Bronchial epithelial cell (primary cell): ENCODE measurements at regions not wholly inside any gene's neighbourhood (a gene's known extent, or its start where the extent isn't known, plus 50 kb on each side); places are given as distances from the start of the nearest gene placed in this dataset.
A peak's percentile ranks its signal among the peaks of the same experiment; 100 is the strongest.

Source experiments
- DNase-seq: peaks from one replicate; pipeline ENCODE4 v3.0.0-alpha.2; 2010; ENCODE audit warnings: low read depth
- FAIRE-seq: peaks from 2 replicates; lab custom pipeline; 2011; peaks lifted over from hg19 to GRCh38; lab: Jason Lieb, UNC
- H3K27me3 ChIP-seq: 2 replicates; pipeline ENCODE4 v1.5.1; 2011; ENCODE audit warnings: low read length; ENCODE audit not compliant: control insufficient read depth, insufficient read depth
- H3K36me3 ChIP-seq: 2 replicates; pipeline ENCODE4 v1.5.1; 2011; ENCODE audit warnings: low read length; ENCODE audit not compliant: control insufficient read depth, insufficient read depth
- H3K4me3 ChIP-seq: 2 replicates; pipeline ENCODE4 v1.5.1; 2011; ENCODE audit warnings: mild to moderate bottlenecking, low read depth, low read length, control low read depth
- CTCF ChIP-seq: IDR thresholded peaks from 2 replicates; pipeline ENCODE4 v1.5.1; 2011; ENCODE audit warnings: mild to moderate bottlenecking, moderate library complexity, low read length, control low read depth, inconsistent platforms; ENCODE audit not compliant: insufficient read depth, severe bottlenecking

GRCh38 chr12:124637581-124637981 lies 70.2 kb upstream of the NCOR2 start:
- no peak for TF ChIP-seq CTCF
- DNase-seq, result peak; percentile 18
- Histone ChIP-seq H3K36me3 (no peaks in the 10 kb centered on the region), H3K27me3 (no peaks in the 10 kb centered on the region), H3K4me3 (no peak overlapping the region)
- FAIRE-seq, result no peak

DNA sequence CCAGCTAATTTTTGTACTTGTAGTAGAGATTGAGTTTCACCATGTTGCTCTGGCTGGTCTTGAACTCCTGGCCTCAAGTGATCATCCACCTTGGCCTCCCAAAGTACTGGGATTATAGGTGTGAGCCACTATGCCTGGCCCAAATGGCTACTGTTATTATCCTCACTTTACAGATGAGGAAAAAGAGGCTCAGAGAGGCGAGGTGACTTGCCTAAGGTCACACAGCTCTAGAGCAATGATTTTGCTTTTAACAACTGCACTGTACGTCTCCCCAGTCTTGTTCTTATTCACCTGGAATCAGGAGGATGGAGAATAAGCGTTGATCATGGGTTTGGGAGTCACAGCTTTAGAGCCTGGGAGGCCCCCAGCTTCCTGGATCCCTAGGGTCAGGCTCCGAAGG lies 69.8 kb upstream of the NCOR2 start:
- H3K27me3 ChIP-seq, result no peaks in the 10 kb centered on the region
- no peak for DNase-seq
- no peak overlapping the region for H3K4me3 ChIP-seq
- no peak for FAIRE-seq
- TF ChIP-seq CTCF, result no peak
- H3K36me3 ChIP-seq, result no peaks in the 10 kb centered on the region

GRCh38 chr12:124636138-124636978 lies 68.9 kb upstream of the NCOR2 start:
- H3K27me3 ChIP-seq, result no peaks in the 10 kb centered on the region
- H3K36me3 ChIP-seq, result no peaks in the 10 kb centered on the region
- FAIRE-seq (no peak), DNase-seq (peak; percentile 71)
- H3K4me3 ChIP-seq, result no peak overlapping the region
- TF ChIP-seq CTCF, result no peak

DNA sequence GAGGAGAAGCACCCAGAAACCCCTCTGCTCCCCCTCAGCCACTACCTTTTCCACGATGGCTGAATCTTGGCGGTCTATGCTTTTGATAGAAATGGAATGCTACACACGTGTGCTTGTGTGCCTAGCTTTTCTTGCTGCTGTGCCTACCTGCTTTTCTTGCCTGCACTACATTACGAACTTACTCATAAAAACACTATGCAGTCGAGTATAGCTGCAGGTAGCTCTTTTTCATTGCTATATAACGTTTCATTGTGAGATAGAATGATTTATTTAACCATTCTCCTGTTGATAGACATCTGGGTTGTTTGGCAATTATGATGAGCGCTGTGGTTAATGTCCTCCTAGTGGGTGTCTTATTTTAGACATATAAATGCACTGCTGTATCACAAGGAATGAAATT lies 67.9 kb upstream of the NCOR2 start:
- no peak for FAIRE-seq

GRCh38 chr12:124633365-124634362 lies 66.3 kb upstream of the NCOR2 start:
- no peak overlapping the region for H3K4me3 ChIP-seq
- H3K27me3 ChIP-seq, result no peaks in the 10 kb centered on the region
- DNase-seq (peak; percentile 42), FAIRE-seq (peak; percentile 91)
- no peak for TF ChIP-seq CTCF
- no peaks in the 10 kb centered on the region for H3K36me3 ChIP-seq

More for the DNA sequence above, 67.9 kb upstream of the NCOR2 start:
- H3K4me3 ChIP-seq, result no peak overlapping the region
- H3K27me3 ChIP-seq, result no peaks in the 10 kb centered on the region
- TF ChIP-seq CTCF, result no peak
- H3K36me3 ChIP-seq, result no peaks in the 10 kb centered on the region
- no peak for DNase-seq
